ENCODE measurements at regions not wholly inside any gene's neighbourhood (a gene's known extent, or its start where the extent isn't known, plus 50 kb on each side); places are given as distances from the start of the nearest gene placed in this dataset.

DNA sequence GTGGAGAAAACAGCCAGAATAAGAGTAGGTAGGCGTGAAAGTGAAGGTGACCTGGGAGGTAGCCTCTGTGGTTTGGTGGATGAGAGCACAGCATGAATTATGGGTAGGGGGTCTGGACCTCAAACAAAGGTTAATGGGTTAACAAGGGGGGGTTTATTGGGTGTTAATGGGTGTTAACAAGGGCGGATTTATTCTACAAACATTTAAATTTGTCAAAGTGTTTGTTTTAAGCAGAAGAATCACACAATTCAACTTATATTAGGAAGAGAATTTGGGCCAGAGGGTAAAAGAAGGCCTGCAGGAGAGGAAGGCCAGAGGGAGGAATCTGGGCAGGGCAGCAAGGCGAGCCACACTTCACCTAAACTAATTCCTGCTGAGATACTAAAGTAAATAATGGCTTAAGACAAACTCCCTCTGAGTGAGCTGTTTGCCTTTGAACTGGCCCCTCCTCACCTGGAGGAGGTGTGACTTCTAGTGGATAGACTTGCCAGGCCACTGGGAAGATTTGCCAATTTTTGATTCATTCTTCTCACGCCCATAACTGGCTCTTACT is 191.7 kb downstream of the GIPC2 start:
- TF ChIP-seq, protein P1, sequence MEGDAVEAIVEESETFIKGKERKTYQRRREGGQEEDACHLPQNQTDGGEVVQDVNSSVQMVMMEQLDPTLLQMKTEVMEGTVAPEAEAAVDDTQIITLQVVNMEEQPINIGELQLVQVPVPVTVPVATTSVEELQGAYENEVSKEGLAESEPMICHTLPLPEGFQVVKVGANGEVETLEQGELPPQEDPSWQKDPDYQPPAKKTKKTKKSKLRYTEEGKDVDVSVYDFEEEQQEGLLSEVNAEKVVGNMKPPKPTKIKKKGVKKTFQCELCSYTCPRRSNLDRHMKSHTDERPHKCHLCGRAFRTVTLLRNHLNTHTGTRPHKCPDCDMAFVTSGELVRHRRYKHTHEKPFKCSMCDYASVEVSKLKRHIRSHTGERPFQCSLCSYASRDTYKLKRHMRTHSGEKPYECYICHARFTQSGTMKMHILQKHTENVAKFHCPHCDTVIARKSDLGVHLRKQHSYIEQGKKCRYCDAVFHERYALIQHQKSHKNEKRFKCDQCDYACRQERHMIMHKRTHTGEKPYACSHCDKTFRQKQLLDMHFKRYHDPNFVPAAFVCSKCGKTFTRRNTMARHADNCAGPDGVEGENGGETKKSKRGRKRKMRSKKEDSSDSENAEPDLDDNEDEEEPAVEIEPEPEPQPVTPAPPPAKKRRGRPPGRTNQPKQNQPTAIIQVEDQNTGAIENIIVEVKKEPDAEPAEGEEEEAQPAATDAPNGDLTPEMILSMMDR (IDR thresholded peaks at IDR 0.05; ENCODE audit: low read depth, low read length, poor library complexity, severe bottlenecking), result no peak
- no peak for TF ChIP-seq EZH2phosphoT487 (IDR thresholded peaks at IDR 0.05; ENCODE audit: borderline replicate concordance, low read length)
